ENCODE measurements at regions not wholly inside any gene's neighbourhood (a gene's known extent, or its start where the extent isn't known, plus 50 kb on each side); places are given as distances from the start of the nearest gene placed in this dataset.

- TF ChIP-seq, protein P1, sequence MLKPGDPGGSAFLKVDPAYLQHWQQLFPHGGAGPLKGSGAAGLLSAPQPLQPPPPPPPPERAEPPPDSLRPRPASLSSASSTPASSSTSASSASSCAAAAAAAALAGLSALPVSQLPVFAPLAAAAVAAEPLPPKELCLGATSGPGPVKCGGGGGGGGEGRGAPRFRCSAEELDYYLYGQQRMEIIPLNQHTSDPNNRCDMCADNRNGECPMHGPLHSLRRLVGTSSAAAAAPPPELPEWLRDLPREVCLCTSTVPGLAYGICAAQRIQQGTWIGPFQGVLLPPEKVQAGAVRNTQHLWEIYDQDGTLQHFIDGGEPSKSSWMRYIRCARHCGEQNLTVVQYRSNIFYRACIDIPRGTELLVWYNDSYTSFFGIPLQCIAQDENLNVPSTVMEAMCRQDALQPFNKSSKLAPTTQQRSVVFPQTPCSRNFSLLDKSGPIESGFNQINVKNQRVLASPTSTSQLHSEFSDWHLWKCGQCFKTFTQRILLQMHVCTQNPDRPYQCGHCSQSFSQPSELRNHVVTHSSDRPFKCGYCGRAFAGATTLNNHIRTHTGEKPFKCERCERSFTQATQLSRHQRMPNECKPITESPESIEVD (tag by site-specific recombination; IDR thresholded peaks at IDR 0.05) = no peak
- no peak for TF ChIP-seq ZNF26 (tag by site-specific recombination; IDR thresholded peaks at IDR 0.05)
- TF ChIP-seq ZBTB7A (tag by site-specific recombination; IDR thresholded peaks at IDR 0.05; ENCODE audit: low read depth) = no peak
- no peak for TF ChIP-seq ZSCAN4 (tag by site-specific recombination; IDR thresholded peaks at IDR 0.05)
Observed at GRCh38 chr2:226087505-226088365, 688.2 kb downstream of the NYAP2 start (continued).

- no peak overlapping the region for H3K4me3 ChIP-seq (ENCODE audit: low read depth, low read length)
- H3K4me1 ChIP-seq (ENCODE audit: control insufficient read depth, insufficient read depth, low read length) = no peaks in the 10 kb centered on the region
- no peak overlapping the region for H3K27ac ChIP-seq (ENCODE audit: extremely low read depth, low read depth, low read length)
- CTCF ChIA-PET = no interaction called here
- POLR2A ChIA-PET = no interaction called here
- no peaks in the 10 kb centered on the region for H3K9me3 ChIP-seq (ENCODE audit: control insufficient read depth, insufficient read depth, low read depth, low read length)
- H3K36me3 ChIP-seq (ENCODE audit: control insufficient read depth in 2 of 2, insufficient read depth in 1 of 2, low read length in 2 of 2) = no peaks in the 10 kb centered on the region
- TF ChIP-seq YY1 (tag by site-specific recombination; IDR thresholded peaks at IDR 0.05) (no peak), ZBTB6 (tag by site-specific recombination; IDR thresholded peaks at IDR 0.05) (no peak), ZNF138 (tag by site-specific recombination; IDR thresholded peaks at IDR 0.05; ENCODE audit: borderline replicate concordance) (no peak), CTCF (tag by site-specific recombination; IDR thresholded peaks at IDR 0.05) (no peak), ZBTB49 (tag by site-specific recombination; IDR thresholded peaks at IDR 0.05; ENCODE audit: low read depth) (no peak), ZNF350 (tag by site-specific recombination; IDR thresholded peaks at IDR 0.05) (no peak), GLIS1 (tag by site-specific recombination; IDR thresholded peaks at IDR 0.05) (no peak), ZNF394 (tag by site-specific recombination; IDR thresholded peaks at IDR 0.05; ENCODE audit: borderline replicate concordance) (no peak), ZNF585B (tag by site-specific recombination; IDR thresholded peaks at IDR 0.05) (no peak), GLI4 (tag by site-specific recombination; IDR thresholded peaks at IDR 0.05) (no peak), ZNF146 (tag by site-specific recombination; IDR thresholded peaks at IDR 0.05) (no peak), ZNF513 (tag by site-specific recombination; IDR thresholded peaks at IDR 0.05) (no peak), ZNF785 (tag by site-specific recombination; IDR thresholded peaks at IDR 0.05) (no peak), ZSCAN23 (tag by site-specific recombination; IDR thresholded peaks at IDR 0.05) (no peak), ZNF174 (tag by site-specific recombination; IDR thresholded peaks at IDR 0.05) (no peak)
- TF ChIP-seq, protein P2, sequence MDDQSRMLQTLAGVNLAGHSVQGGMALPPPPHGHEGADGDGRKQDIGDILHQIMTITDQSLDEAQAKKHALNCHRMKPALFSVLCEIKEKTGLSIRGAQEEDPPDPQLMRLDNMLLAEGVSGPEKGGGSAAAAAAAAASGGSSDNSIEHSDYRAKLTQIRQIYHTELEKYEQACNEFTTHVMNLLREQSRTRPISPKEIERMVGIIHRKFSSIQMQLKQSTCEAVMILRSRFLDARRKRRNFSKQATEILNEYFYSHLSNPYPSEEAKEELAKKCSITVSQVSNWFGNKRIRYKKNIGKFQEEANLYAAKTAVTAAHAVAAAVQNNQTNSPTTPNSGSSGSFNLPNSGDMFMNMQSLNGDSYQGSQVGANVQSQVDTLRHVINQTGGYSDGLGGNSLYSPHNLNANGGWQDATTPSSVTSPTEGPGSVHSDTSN (CRISPR knock-in tag; IDR thresholded peaks at IDR 0.05) = no peak
- TF ChIP-seq, protein P3, sequence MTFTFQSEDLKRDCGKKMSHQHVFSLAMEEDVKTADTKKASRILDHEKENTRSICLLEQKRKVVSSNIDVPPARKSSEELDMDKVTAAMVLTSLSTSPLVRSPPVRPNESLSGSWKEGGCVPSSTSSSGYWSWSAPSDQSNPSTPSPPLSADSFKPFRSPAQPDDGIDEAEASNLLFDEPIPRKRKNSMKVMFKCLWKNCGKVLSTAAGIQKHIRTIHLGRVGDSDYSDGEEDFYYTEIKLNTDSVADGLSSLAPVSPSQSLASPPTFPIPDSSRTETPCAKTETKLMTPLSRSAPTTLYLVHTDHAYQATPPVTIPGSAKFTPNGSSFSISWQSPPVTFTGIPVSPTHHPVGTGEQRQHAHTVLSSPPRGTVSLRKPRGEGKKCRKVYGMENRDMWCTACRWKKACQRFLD (tag by site-specific recombination; IDR thresholded peaks at IDR 0.05) = no peak
Observed at GRCh38 chr2:226087051-226087450, 687.5 kb downstream of the NYAP2 start.
